SK-N-SH (cell line): ENCODE measurements at regions not wholly inside any gene's neighbourhood (a gene's known extent, or its start where the extent isn't known, plus 50 kb on each side); places are given as distances from the start of the nearest gene placed in this dataset.

Experiments
- CTCF ChIA-PET: fragments of 300-600, 350-600 bp; formaldehyde crosslinking; extraction: SDS; loops from one replicate; lab custom pipeline; 2021; lab: Yijun Ruan, JAX
- POLR2A ChIA-PET: fragments of 350-600 bp; sonication (Branson Sonifier 250); formaldehyde crosslinking; extraction: SDS; loops from one replicate; lab custom pipeline; 2020; ENCODE audit warnings: antibody characterized with exemption, inconsistent platforms; lab: Yijun Ruan, JAX
- DNase-seq: peaks from one replicate; pipeline ENCODE4 v3.0.0; 2012
- H2AFZ ChIP-seq: fragments of 200-600 bp; sonication (generic); 2 replicates; pipeline ENCODE4 v1.8.1; 2016; ENCODE audit warnings: antibody characterized with exemption, mild to moderate bottlenecking, low read depth
- H3F3A ChIP-seq: fragments of 200-600 bp; sonication (generic); replicated peaks from 2 replicates; pipeline ENCODE3; 2016; ENCODE audit warnings: antibody characterized with exemption, mild to moderate bottlenecking; ENCODE audit not compliant: insufficient read depth
- H3K27ac ChIP-seq, 2 experiments: fragments of 200-500 bp in 1 of 2; fragments of 200-600 bp in 1 of 2; sonication (Bioruptor generic) in 1 of 2; sonication (generic), shearing (Covaris generic) in 1 of 2; 2 replicates each; pipeline versions ENCODE4 v1.5.1 to v1.6.1; 2014 to 2016; ENCODE audit warnings: low read depth in 2 of 2, inconsistent platforms in 1 of 2, low read length in 1 of 2, mild to moderate bottlenecking in 1 of 2, mixed read lengths in 1 of 2
- H3K27me3 ChIP-seq: fragments of 200-600 bp; sonication (generic), shearing (Covaris generic); 2 replicates; pipeline ENCODE4 v1.6.1; 2016; ENCODE audit warnings: mixed run types; ENCODE audit not compliant: insufficient read depth
- H3K36me3 ChIP-seq, 2 experiments: fragments of 200-500 bp in 1 of 2; fragments of 200-600 bp in 1 of 2; sonication (Bioruptor generic) in 1 of 2; sonication (generic) in 1 of 2; replicated peaks in 1 of 2; 2 replicates each; pipeline versions ENCODE3 to v1.5.1; 2014 to 2016; ENCODE audit warnings: low read length in 1 of 2, mild to moderate bottlenecking in 1 of 2; ENCODE audit not compliant: insufficient read depth in 2 of 2, control insufficient read depth in 1 of 2
- H3K4me1 ChIP-seq, 2 experiments: fragments of 200-500 bp in 1 of 2; fragments of 200-600 bp in 1 of 2; sonication (Bioruptor generic) in 1 of 2; sonication (generic), shearing (Covaris generic) in 1 of 2; 2 replicates each; pipeline versions ENCODE4 v1.5.1 to v1.6.1; 2014 to 2016; ENCODE audit warnings: low read depth in 1 of 2, low read length in 1 of 2, mixed run types in 1 of 2; ENCODE audit not compliant: insufficient read depth in 2 of 2, control insufficient read depth in 1 of 2
- H3K4me2 ChIP-seq: fragments of 200-600 bp; sonication (generic), shearing (Covaris generic); 2 replicates; pipeline ENCODE4 v1.6.1; 2017; ENCODE audit warnings: mixed run types
- H3K4me3 ChIP-seq, 2 experiments: fragments of 200-500 bp in 1 of 2; fragments of 200-600 bp in 1 of 2; sonication (Bioruptor generic) in 1 of 2; sonication (generic), shearing (Covaris generic) in 1 of 2; 2 replicates each; pipeline versions ENCODE4 v1.5.1 to v1.8.1; 2014 to 2016; ENCODE audit warnings: low read depth in 2 of 2, inconsistent platforms in 1 of 2, low read length in 1 of 2, mild to moderate bottlenecking in 1 of 2, mixed read lengths in 1 of 2, moderate library complexity in 1 of 2
- H3K79me2 ChIP-seq: fragments of 200-600 bp; sonication (generic); 2 replicates; pipeline ENCODE4 v1.8.1; 2017; ENCODE audit warnings: mild to moderate bottlenecking; ENCODE audit not compliant: insufficient read depth
- H3K9ac ChIP-seq: fragments of 200-600 bp; sonication (generic); 2 replicates; pipeline ENCODE4 v1.6.1; 2017; ENCODE audit warnings: mixed run types
- H3K9me2 ChIP-seq: fragments of 200-600 bp; sonication (generic); 2 replicates; pipeline ENCODE4 v1.6.1; 2017; ENCODE audit warnings: mixed run types
- H3K9me3 ChIP-seq: fragments of 200-600 bp; sonication (generic); 2 replicates; pipeline ENCODE4 v1.6.1; 2017; ENCODE audit warnings: mixed run types, mild to moderate bottlenecking, moderate library complexity
- H4K20me1 ChIP-seq: fragments of 200-600 bp; sonication (generic); 2 replicates; pipeline ENCODE4 v1.6.1; 2017; ENCODE audit warnings: mild to moderate bottlenecking, mixed run types; ENCODE audit not compliant: insufficient read depth
- CHD2 ChIP-seq: fragments of 150-350 bp; IDR thresholded peaks from 2 replicates; pipeline ENCODE4 v1.6.1; 2018; ENCODE audit warnings: low read length; ENCODE audit not compliant: partially characterized antibody
- CTCF ChIP-seq: fragments of 200-600 bp; sonication (generic); IDR thresholded peaks from 2 replicates; pipeline ENCODE4 v1.6.1; 2017; ENCODE audit warnings: antibody characterized with exemption, mild to moderate bottlenecking, moderate library complexity
- EP300 ChIP-seq, 2 experiments: IDR thresholded peaks; 2 replicates each; pipeline versions ENCODE4 v1.4.0 to v1.6.1; 2012; ENCODE audit warnings: borderline replicate concordance in 1 of 2, low read depth in 1 of 2, low read length in 1 of 2
- EZH2phosphoT487 ChIP-seq: fragments of 200-600 bp; sonication (generic); IDR thresholded peaks from 2 replicates; pipeline ENCODE4 v1.6.1; 2017; ENCODE audit warnings: low read depth, mixed run types, mild to moderate bottlenecking, antibody characterized with exemption, moderate library complexity, borderline replicate concordance
- FOXJ3 ChIP-seq: sonication (generic); formaldehyde crosslinking; IDR thresholded peaks from 2 replicates; pipeline ENCODE4 v1.5.1; 2020; ENCODE audit warnings: mild to moderate bottlenecking, missing genetic modification reagents
- GATA2 ChIP-seq: sonication (generic); formaldehyde crosslinking; IDR thresholded peaks from 2 replicates; pipeline ENCODE4 v1.5.0; 2020; ENCODE audit warnings: mild to moderate bottlenecking, missing genetic modification reagents
- MEF2A ChIP-seq: IDR thresholded peaks from 2 replicates; pipeline ENCODE4 v1.4.0; 2012; ENCODE audit warnings: low read depth, borderline replicate concordance
- NFIC ChIP-seq: IDR thresholded peaks from 2 replicates; pipeline ENCODE4 v1.4.0; 2012; ENCODE audit warnings: borderline replicate concordance
- NRF1 ChIP-seq: IDR thresholded peaks from 2 replicates; pipeline ENCODE4 v1.6.1; 2012; ENCODE audit warnings: low read depth, mild to moderate bottlenecking, low read length
- PBX3 ChIP-seq: IDR thresholded peaks from 2 replicates; pipeline ENCODE4; 2012
- POLR2AphosphoS5 ChIP-seq: IDR thresholded peaks from 2 replicates; pipeline ENCODE4 v1.6.1; 2012; ENCODE audit warnings: low read depth, low read length
- RAD21 ChIP-seq: IDR thresholded peaks from 2 replicates; pipeline ENCODE4 v1.6.1; 2012; ENCODE audit warnings: mild to moderate bottlenecking, low read length
- RXRA ChIP-seq: IDR thresholded peaks from 2 replicates; pipeline ENCODE4 v1.4.0; 2012; ENCODE audit warnings: low read depth, mild to moderate bottlenecking, borderline replicate concordance
- TAF1 ChIP-seq: IDR thresholded peaks from 2 replicates; pipeline ENCODE4 v1.6.1; 2012; ENCODE audit warnings: low read depth, mild to moderate bottlenecking, low read length, moderate library complexity, borderline replicate concordance
- TEAD4 ChIP-seq: IDR thresholded peaks from 2 replicates; pipeline ENCODE4 v1.4.0; 2012; ENCODE audit warnings: mild to moderate bottlenecking, borderline replicate concordance; ENCODE audit not compliant: insufficient read depth
- YY1 ChIP-seq: IDR thresholded peaks from 2 replicates; pipeline ENCODE4 v1.4.0; 2012; ENCODE audit warnings: low read depth, mild to moderate bottlenecking
- WGBS: methylation state at CpG from one replicate; pipeline ENCODE4 v1.1.6; 2017; ENCODE audit warnings: low lambda C conversion rate; 5-methylcytosine and 5-hydroxymethylcytosine counted together
- TF ChIP-seq, protein P1 (sequence below): IDR thresholded peaks from 2 replicates; pipeline ENCODE4 v1.4.0; 2012; ENCODE audit warnings: low read depth
- TF ChIP-seq, protein P2 (sequence below): IDR thresholded peaks from 2 replicates; pipeline ENCODE4 v1.6.1; 2012; ENCODE audit warnings: mild to moderate bottlenecking, low read depth, low read length, moderate library complexity

- H4K20me1 ChIP-seq, result no peaks in the 10 kb centered on the region
- H2AFZ ChIP-seq, result no peak overlapping the region
- H3K9me2 ChIP-seq, result no peaks in the 10 kb centered on the region
- DNase-seq, result no peak
- no peak overlapping the region for H3K27ac ChIP-seq
- H3K36me3 ChIP-seq, result no peaks in the 10 kb centered on the region
- POLR2A ChIA-PET, result no interaction called here
- H3K4me3 ChIP-seq, result no peak overlapping the region
- no peaks in the 10 kb centered on the region for H3K79me2 ChIP-seq
- H3K27me3 ChIP-seq, result no peaks in the 10 kb centered on the region; the same call in 1 of the 2 replicates
- H3K4me2 ChIP-seq, result no peak overlapping the region
- H3K9ac ChIP-seq, result no peak overlapping the region
- 9% methylated on average over 3 of the region's 3 CpGs for WGBS
- H3K4me1 ChIP-seq, result no peaks in the 10 kb centered on the region
- CTCF ChIA-PET, result no interaction called here
- no peaks in the 10 kb centered on the region for H3F3A ChIP-seq
- no peaks in the 10 kb centered on the region for H3K9me3 ChIP-seq
- no peak for TF ChIP-seq CHD2
- no peak for TF ChIP-seq NFIC
- TF ChIP-seq NRF1, result no peak
- TF ChIP-seq FOXJ3, result no peak
- TF ChIP-seq EP300 (IDR thresholded peaks at IDR 0.05; ENCODE audit: borderline replicate concordance in 1 of 2, low read depth in 1 of 2, low read length in 1 of 2), result no peak
- TF ChIP-seq, protein P1, sequence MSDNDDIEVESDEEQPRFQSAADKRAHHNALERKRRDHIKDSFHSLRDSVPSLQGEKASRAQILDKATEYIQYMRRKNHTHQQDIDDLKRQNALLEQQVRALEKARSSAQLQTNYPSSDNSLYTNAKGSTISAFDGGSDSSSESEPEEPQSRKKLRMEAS, result no peak
- no peak for TF ChIP-seq TAF1
- no peak for TF ChIP-seq EZH2phosphoT487
- no peak for TF ChIP-seq POLR2AphosphoS5
- TF ChIP-seq PBX3, result no peak
- TF ChIP-seq TEAD4, result no peak
- TF ChIP-seq RXRA, result no peak
- TF ChIP-seq RAD21, result no peak
- no peak for TF ChIP-seq CTCF
- TF ChIP-seq, protein P2, sequence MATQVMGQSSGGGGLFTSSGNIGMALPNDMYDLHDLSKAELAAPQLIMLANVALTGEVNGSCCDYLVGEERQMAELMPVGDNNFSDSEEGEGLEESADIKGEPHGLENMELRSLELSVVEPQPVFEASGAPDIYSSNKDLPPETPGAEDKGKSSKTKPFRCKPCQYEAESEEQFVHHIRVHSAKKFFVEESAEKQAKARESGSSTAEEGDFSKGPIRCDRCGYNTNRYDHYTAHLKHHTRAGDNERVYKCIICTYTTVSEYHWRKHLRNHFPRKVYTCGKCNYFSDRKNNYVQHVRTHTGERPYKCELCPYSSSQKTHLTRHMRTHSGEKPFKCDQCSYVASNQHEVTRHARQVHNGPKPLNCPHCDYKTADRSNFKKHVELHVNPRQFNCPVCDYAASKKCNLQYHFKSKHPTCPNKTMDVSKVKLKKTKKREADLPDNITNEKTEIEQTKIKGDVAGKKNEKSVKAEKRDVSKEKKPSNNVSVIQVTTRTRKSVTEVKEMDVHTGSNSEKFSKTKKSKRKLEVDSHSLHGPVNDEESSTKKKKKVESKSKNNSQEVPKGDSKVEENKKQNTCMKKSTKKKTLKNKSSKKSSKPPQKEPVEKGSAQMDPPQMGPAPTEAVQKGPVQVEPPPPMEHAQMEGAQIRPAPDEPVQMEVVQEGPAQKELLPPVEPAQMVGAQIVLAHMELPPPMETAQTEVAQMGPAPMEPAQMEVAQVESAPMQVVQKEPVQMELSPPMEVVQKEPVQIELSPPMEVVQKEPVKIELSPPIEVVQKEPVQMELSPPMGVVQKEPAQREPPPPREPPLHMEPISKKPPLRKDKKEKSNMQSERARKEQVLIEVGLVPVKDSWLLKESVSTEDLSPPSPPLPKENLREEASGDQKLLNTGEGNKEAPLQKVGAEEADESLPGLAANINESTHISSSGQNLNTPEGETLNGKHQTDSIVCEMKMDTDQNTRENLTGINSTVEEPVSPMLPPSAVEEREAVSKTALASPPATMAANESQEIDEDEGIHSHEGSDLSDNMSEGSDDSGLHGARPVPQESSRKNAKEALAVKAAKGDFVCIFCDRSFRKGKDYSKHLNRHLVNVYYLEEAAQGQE, result no peak
- no peak for TF ChIP-seq MEF2A
- TF ChIP-seq GATA2 (CRISPR knock-in tag), result no peak
- no peak for TF ChIP-seq YY1
Measured at GRCh38 chr7:49487830-49488140, 285.7 kb upstream of the VWC2 start.
